ENCODE measurements at regions not wholly inside any gene's neighbourhood (a gene's known extent, or its start where the extent isn't known, plus 50 kb on each side); places are given as distances from the start of the nearest gene placed in this dataset.

- TF ChIP-seq EZH2 (optimal IDR thresholded peaks at IDR 0.05; ENCODE audit: low read depth, low read length) (no peak), CTCF (IDR thresholded peaks at IDR 0.05; ENCODE audit: low read length) (no peak), EZH2phosphoT487 (IDR thresholded peaks at IDR 0.05; ENCODE audit: low read length) (no peak)
Observed at GRCh38 chr13:65597839-65598818, 1632.0 kb downstream of the PCDH9 start.

All from MM.1S (cell line).